NT2/D1 (cell line): ENCODE measurements at regions not wholly inside any gene's neighbourhood (a gene's known extent, or its start where the extent isn't known, plus 50 kb on each side); places are given as distances from the start of the nearest gene placed in this dataset.

Experiments
- SUZ12 ChIP-seq: IDR thresholded peaks from 2 replicates; pipeline ENCODE4 v1.6.1; 2011; ENCODE audit not compliant: insufficient read length, insufficient read depth; ENCODE audit errors: extremely low read depth
- YY1 ChIP-seq: IDR thresholded peaks from 2 replicates; pipeline ENCODE4 v1.6.1; 2011; ENCODE audit not compliant: insufficient read length, insufficient read depth
- ZNF274 ChIP-seq: IDR thresholded peaks from 2 replicates; pipeline ENCODE4 v1.6.1; 2011; ENCODE audit warnings: mild to moderate bottlenecking, low read depth, low read length

GRCh38 chr15:45847645-45848044, 212.8 kb downstream of the SQOR start:
- no peak for TF ChIP-seq SUZ12
- TF ChIP-seq ZNF274: no peak
- no peak for TF ChIP-seq YY1
